ENCODE measurements at regions not wholly inside any gene's neighbourhood (a gene's known extent, or its start where the extent isn't known, plus 50 kb on each side); places are given as distances from the start of the nearest gene placed in this dataset.

DNA sequence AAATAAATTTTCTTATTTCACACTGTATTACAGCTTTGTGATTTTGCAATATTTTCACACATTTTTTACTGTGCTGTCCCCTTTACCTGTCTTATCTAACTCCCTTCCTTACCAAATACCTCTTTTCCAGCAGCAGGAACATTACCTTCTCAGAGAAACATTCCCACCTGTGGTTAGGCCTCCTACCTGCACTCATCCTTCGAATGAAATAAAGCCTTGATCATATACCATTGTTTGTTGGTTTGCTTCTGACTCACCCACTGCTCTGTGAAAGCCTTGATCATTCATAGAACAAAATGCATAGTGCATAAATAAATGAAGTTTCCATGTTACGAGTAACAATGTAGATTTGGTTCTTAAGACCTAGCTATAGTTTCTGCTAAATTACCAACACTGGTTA, 256.3 kb downstream of the ARL4A start:
- Histone ChIP-seq H3K4me1 (ENCODE audit: low read length) (no peaks in the 10 kb centered on the region), H3K4me3 (ENCODE audit: low read length) (no peak overlapping the region), H2AFZ (ENCODE audit: low read depth, low read length) (no peak overlapping the region), H3K9me3 (ENCODE audit: insufficient read depth, low read length) (no peaks in the 10 kb centered on the region), H3K27me3 (ENCODE audit: low read depth, low read length) (no peaks in the 10 kb centered on the region), H3K27ac (ENCODE audit: low read length) (no peak overlapping the region), H3K9ac (ENCODE audit: low read length) (no peak overlapping the region), H3K36me3 (replicated peaks; ENCODE audit: low read depth, low read length) (no peaks in the 10 kb centered on the region), H3K4me2 (ENCODE audit: low read length) (no peak overlapping the region), H4K20me1 (ENCODE audit: insufficient read depth, low read length) (no peaks in the 10 kb centered on the region), H3K79me2 (ENCODE audit: low read length) (no peaks in the 10 kb centered on the region)
- TF ChIP-seq, protein P1, sequence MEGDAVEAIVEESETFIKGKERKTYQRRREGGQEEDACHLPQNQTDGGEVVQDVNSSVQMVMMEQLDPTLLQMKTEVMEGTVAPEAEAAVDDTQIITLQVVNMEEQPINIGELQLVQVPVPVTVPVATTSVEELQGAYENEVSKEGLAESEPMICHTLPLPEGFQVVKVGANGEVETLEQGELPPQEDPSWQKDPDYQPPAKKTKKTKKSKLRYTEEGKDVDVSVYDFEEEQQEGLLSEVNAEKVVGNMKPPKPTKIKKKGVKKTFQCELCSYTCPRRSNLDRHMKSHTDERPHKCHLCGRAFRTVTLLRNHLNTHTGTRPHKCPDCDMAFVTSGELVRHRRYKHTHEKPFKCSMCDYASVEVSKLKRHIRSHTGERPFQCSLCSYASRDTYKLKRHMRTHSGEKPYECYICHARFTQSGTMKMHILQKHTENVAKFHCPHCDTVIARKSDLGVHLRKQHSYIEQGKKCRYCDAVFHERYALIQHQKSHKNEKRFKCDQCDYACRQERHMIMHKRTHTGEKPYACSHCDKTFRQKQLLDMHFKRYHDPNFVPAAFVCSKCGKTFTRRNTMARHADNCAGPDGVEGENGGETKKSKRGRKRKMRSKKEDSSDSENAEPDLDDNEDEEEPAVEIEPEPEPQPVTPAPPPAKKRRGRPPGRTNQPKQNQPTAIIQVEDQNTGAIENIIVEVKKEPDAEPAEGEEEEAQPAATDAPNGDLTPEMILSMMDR (IDR thresholded peaks at IDR 0.05; ENCODE audit: low read depth, low read length) = no peak
- no peak for TF ChIP-seq EZH2phosphoT487 (IDR thresholded peaks at IDR 0.05; ENCODE audit: low read depth)

DNA sequence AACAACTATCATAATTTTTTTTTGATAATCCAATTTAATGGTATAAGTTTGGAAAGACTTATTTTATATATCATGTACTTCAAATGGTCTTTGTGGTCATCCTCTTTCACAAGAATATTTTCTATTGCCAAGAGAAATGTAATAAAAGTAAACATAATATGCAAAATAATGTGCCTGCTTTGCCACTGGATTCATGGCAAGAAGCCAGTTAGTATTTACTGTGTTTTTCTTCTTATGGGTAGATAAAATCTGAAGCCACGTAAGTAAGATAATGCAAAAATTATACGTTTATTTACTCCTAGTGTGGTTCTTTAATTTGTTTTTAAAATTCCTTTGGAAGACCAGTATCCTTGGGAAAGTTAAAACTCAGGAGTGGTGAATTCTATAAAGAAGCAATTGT, 258.5 kb downstream of the ARL4A start:
- no peaks in the 10 kb centered on the region for H3K36me3 ChIP-seq (replicated peaks; ENCODE audit: low read depth, low read length)
- no peak overlapping the region for H3K4me3 ChIP-seq (ENCODE audit: low read length)
- TF ChIP-seq, protein P1 (IDR thresholded peaks at IDR 0.05; ENCODE audit: low read depth, low read length) = no peak
- no peak for TF ChIP-seq EZH2phosphoT487 (IDR thresholded peaks at IDR 0.05; ENCODE audit: low read depth)

DNA sequence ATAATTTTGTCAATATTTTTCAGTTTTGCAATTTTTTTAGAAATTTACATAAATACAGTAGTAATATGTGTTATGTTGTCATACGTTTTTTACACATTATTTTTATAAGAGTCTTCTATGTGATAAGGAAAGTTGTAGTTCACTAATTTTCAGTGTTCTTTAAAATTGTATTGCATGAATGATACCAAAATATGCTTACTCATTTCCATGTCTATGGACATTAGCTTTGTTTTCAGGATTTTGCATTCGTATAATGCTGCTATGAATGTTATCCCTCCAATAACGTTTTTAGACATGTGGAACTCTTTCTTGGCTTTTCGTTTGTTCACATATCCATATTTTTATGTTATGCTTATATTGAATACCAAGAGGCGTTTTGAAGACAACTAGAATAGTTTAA, 260.0 kb downstream of the ARL4A start:
- no peak overlapping the region for H3K27ac ChIP-seq (ENCODE audit: low read length)
- no peaks in the 10 kb centered on the region for H3K36me3 ChIP-seq (replicated peaks; ENCODE audit: low read depth, low read length)
- no peaks in the 10 kb centered on the region for H3K79me2 ChIP-seq (ENCODE audit: low read length)
- H2AFZ ChIP-seq (ENCODE audit: low read depth, low read length) = no peak overlapping the region
- H3K4me2 ChIP-seq (ENCODE audit: low read length) = no peak overlapping the region
- TF ChIP-seq, protein P1 (IDR thresholded peaks at IDR 0.05; ENCODE audit: low read depth, low read length) = no peak
- no peak for TF ChIP-seq EZH2phosphoT487 (IDR thresholded peaks at IDR 0.05; ENCODE audit: low read depth)
- no peak overlapping the region for H3K9ac ChIP-seq (ENCODE audit: low read length)
- no peaks in the 10 kb centered on the region for H3K27me3 ChIP-seq (ENCODE audit: low read depth, low read length)
- H3K4me3 ChIP-seq (ENCODE audit: low read length) = no peak overlapping the region
- no peaks in the 10 kb centered on the region for H4K20me1 ChIP-seq (ENCODE audit: insufficient read depth, low read length)
- no peaks in the 10 kb centered on the region for H3K9me3 ChIP-seq (ENCODE audit: insufficient read depth, low read length)
- H3K4me1 ChIP-seq (ENCODE audit: low read length) = no peaks in the 10 kb centered on the region

More for the DNA sequence above, 258.5 kb downstream of the ARL4A start:
- H3K9ac ChIP-seq (ENCODE audit: low read length) = no peak overlapping the region
- no peak overlapping the region for H3K4me2 ChIP-seq (ENCODE audit: low read length)
- no peaks in the 10 kb centered on the region for H3K79me2 ChIP-seq (ENCODE audit: low read length)
- no peaks in the 10 kb centered on the region for H4K20me1 ChIP-seq (ENCODE audit: insufficient read depth, low read length)
- H3K27ac ChIP-seq (ENCODE audit: low read length) = no peak overlapping the region
- H3K9me3 ChIP-seq (ENCODE audit: insufficient read depth, low read length) = no peaks in the 10 kb centered on the region
- H3K4me1 ChIP-seq (ENCODE audit: low read length) = no peaks in the 10 kb centered on the region
- H2AFZ ChIP-seq (ENCODE audit: low read depth, low read length) = no peak overlapping the region
- no peaks in the 10 kb centered on the region for H3K27me3 ChIP-seq (ENCODE audit: low read depth, low read length)

DNA sequence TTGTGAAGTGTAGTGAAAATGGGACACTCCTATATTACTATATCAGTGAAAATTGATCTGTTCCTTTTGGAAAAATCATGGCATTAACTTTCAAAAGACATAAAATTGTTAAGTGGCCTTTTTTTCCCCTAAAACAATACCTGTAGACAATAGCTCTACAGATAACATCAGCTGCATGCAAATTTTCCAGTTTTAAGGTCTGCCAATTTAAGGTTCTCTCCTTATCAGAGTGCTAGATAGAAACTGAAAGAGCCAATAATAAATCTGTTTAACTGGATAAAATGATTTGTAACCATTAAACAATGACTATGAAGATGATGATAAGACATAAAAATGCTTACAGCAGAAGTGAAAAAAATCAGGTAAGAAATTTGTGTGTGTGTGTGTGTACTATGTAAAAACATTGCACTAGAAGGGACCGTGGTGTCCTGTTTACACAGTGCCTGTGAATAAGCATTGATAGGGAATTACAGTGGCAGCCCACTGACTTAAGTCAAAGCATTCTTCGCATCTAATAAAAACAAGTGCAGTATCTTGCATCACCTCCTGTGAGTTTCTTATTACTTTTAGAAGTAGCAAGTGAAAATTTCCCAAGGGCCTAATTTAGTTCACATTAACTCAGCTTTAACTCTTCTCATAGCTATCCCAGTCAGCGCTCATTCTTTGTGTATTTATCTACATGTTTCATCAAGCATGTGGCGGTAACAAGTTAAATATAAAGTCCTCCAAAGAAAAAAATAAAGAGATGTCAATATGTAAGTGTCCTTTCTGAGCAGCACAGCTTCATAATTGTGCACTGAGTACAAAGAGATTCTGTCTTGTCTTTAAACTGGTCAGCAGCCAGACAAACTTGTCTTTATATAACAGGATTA, 261.9 kb downstream of the ARL4A start:
- no peak for TF ChIP-seq EZH2phosphoT487 (IDR thresholded peaks at IDR 0.05; ENCODE audit: low read depth)
- TF ChIP-seq, protein P1 (IDR thresholded peaks at IDR 0.05; ENCODE audit: low read depth, low read length) = no peak
- H3K4me2 ChIP-seq (ENCODE audit: low read length) = no peak overlapping the region

More for the DNA sequence above, 261.9 kb downstream of the ARL4A start:
- Histone ChIP-seq H3K27me3 (ENCODE audit: low read depth, low read length) (no peaks in the 10 kb centered on the region), H3K9ac (ENCODE audit: low read length) (no peak overlapping the region), H3K9me3 (ENCODE audit: insufficient read depth, low read length) (no peaks in the 10 kb centered on the region), H3K79me2 (ENCODE audit: low read length) (no peaks in the 10 kb centered on the region), H3K4me1 (ENCODE audit: low read length) (no peaks in the 10 kb centered on the region), H2AFZ (ENCODE audit: low read depth, low read length) (no peak overlapping the region), H3K27ac (ENCODE audit: low read length) (no peak overlapping the region), H3K4me3 (ENCODE audit: low read length) (no peak overlapping the region), H4K20me1 (ENCODE audit: insufficient read depth, low read length) (no peaks in the 10 kb centered on the region), H3K36me3 (replicated peaks; ENCODE audit: low read depth, low read length) (no peaks in the 10 kb centered on the region)

All from OCI-LY3 (cell line).